ENCODE measurements at regions not wholly inside any gene's neighbourhood (a gene's known extent, or its start where the extent isn't known, plus 50 kb on each side); places are given as distances from the start of the nearest gene placed in this dataset.

- no peak overlapping the region for H3K27ac ChIP-seq (ENCODE audit: low read depth, low read length)
- peaks cover 0 to 3% (median 0%) of the 10 kb centered on the region in 3 donors for H3K9me3 ChIP-seq (ENCODE audit: control insufficient read depth in 3 of 3, low read length in 3 of 3)
- H3K36me3 ChIP-seq (ENCODE audit: control insufficient read depth in 3 of 3, insufficient read depth in 3 of 3, low read length in 3 of 3), result no peaks in the 10 kb centered on the region
- H3K27me3 ChIP-seq (ENCODE audit: control insufficient read depth in 3 of 3, insufficient read depth in 3 of 3, low read length in 3 of 3), result no peaks in the 10 kb centered on the region
- no peak overlapping the region for H3K9ac ChIP-seq (ENCODE audit: low read depth in 1 of 3, low read length in 3 of 3)
- no peaks in the 10 kb centered on the region for H3K4me1 ChIP-seq (ENCODE audit: control insufficient read depth in 3 of 3, insufficient read depth in 3 of 3, low read length in 3 of 3)
- no peak overlapping the region for H3K4me3 ChIP-seq (ENCODE audit: low read length in 3 of 3)
These were observed 97.3 kb upstream of the SFMBT2 start for GRCh38 chr10:7507887-7508726.

- H3K27me3 ChIP-seq (ENCODE audit: control insufficient read depth in 3 of 3, insufficient read depth in 3 of 3, low read length in 3 of 3), result no peaks in the 10 kb centered on the region
- peaks cover 0 to 4% (median 0%) of the 10 kb centered on the region in 3 donors for H3K9me3 ChIP-seq (ENCODE audit: control insufficient read depth in 3 of 3, low read length in 3 of 3)
- H3K9ac ChIP-seq (ENCODE audit: low read depth in 1 of 3, low read length in 3 of 3), result no peak overlapping the region
- no peak overlapping the region for H3K27ac ChIP-seq (ENCODE audit: low read depth, low read length)
- no peak overlapping the region for H3K4me3 ChIP-seq (ENCODE audit: low read length in 3 of 3)
- no peaks in the 10 kb centered on the region for H3K4me1 ChIP-seq (ENCODE audit: control insufficient read depth in 3 of 3, insufficient read depth in 3 of 3, low read length in 3 of 3)
- H3K36me3 ChIP-seq (ENCODE audit: control insufficient read depth in 3 of 3, insufficient read depth in 3 of 3, low read length in 3 of 3), result no peaks in the 10 kb centered on the region
These were observed 95.7 kb upstream of the SFMBT2 start for GRCh38 chr10:7506571-7506970.

GRCh38 chr10:7505196-7505595, 94.4 kb upstream of the SFMBT2 start:
- no peak overlapping the region for H3K9ac ChIP-seq (ENCODE audit: low read depth in 1 of 3, low read length in 3 of 3)
- no peaks in the 10 kb centered on the region for H3K27me3 ChIP-seq (ENCODE audit: control insufficient read depth in 3 of 3, insufficient read depth in 3 of 3, low read length in 3 of 3)
- no peaks in the 10 kb centered on the region for H3K4me1 ChIP-seq (ENCODE audit: control insufficient read depth in 3 of 3, insufficient read depth in 3 of 3, low read length in 3 of 3)
- no peak overlapping the region for H3K27ac ChIP-seq (ENCODE audit: low read depth, low read length)
- H3K36me3 ChIP-seq (ENCODE audit: control insufficient read depth in 3 of 3, insufficient read depth in 3 of 3, low read length in 3 of 3), result no peaks in the 10 kb centered on the region
- peaks cover 0 to 4% (median 0%) of the 10 kb centered on the region in 3 donors for H3K9me3 ChIP-seq (ENCODE audit: control insufficient read depth in 3 of 3, low read length in 3 of 3)
- no peak overlapping the region for H3K4me3 ChIP-seq (ENCODE audit: low read length in 3 of 3)

GRCh38 chr10:7503190-7503589, 92.4 kb upstream of the SFMBT2 start:
- H3K27me3 ChIP-seq (ENCODE audit: control insufficient read depth in 3 of 3, insufficient read depth in 3 of 3, low read length in 3 of 3), result no peaks in the 10 kb centered on the region
- H3K4me1 ChIP-seq (ENCODE audit: control insufficient read depth in 3 of 3, insufficient read depth in 3 of 3, low read length in 3 of 3), result no peaks in the 10 kb centered on the region
- no peak overlapping the region for H3K4me3 ChIP-seq (ENCODE audit: low read length in 3 of 3)
- peaks cover 0 to 4% (median 0%) of the 10 kb centered on the region in 3 donors for H3K9me3 ChIP-seq (ENCODE audit: control insufficient read depth in 3 of 3, low read length in 3 of 3)
- H3K36me3 ChIP-seq (ENCODE audit: control insufficient read depth in 3 of 3, insufficient read depth in 3 of 3, low read length in 3 of 3), result no peaks in the 10 kb centered on the region
- no peak overlapping the region for H3K27ac ChIP-seq (ENCODE audit: low read depth, low read length)
- H3K9ac ChIP-seq (ENCODE audit: low read depth in 1 of 3, low read length in 3 of 3), result no peak overlapping the region

- H3K36me3 ChIP-seq (ENCODE audit: control insufficient read depth in 3 of 3, insufficient read depth in 3 of 3, low read length in 3 of 3), result no peaks in the 10 kb centered on the region
- H3K27ac ChIP-seq (ENCODE audit: low read depth, low read length), result no peak overlapping the region
- no peaks in the 10 kb centered on the region for H3K4me1 ChIP-seq (ENCODE audit: control insufficient read depth in 3 of 3, insufficient read depth in 3 of 3, low read length in 3 of 3)
These were observed 90.3 kb upstream of the SFMBT2 start for GRCh38 chr10:7501157-7501556.

GRCh38 chr10:7498111-7498510, 87.3 kb upstream of the SFMBT2 start:
- H3K9me3 ChIP-seq (ENCODE audit: control insufficient read depth in 3 of 3, low read length in 3 of 3), result peaks cover 0 to under 1% (median 0%) of the 10 kb centered on the region in 3 donors
- H3K4me3 ChIP-seq (ENCODE audit: low read length in 3 of 3), result no peak overlapping the region
- H3K27ac ChIP-seq (ENCODE audit: low read depth, low read length), result no peak overlapping the region
- no peaks in the 10 kb centered on the region for H3K4me1 ChIP-seq (ENCODE audit: control insufficient read depth in 3 of 3, insufficient read depth in 3 of 3, low read length in 3 of 3)
- no peaks in the 10 kb centered on the region for H3K36me3 ChIP-seq (ENCODE audit: control insufficient read depth in 3 of 3, insufficient read depth in 3 of 3, low read length in 3 of 3)
- H3K27me3 ChIP-seq (ENCODE audit: control insufficient read depth in 3 of 3, insufficient read depth in 3 of 3, low read length in 3 of 3), result peaks cover 0 to 4% (median 0%) of the 10 kb centered on the region in 3 donors
- no peak overlapping the region for H3K9ac ChIP-seq (ENCODE audit: low read depth in 1 of 3, low read length in 3 of 3)

More at GRCh38 chr10:7501157-7501556, 90.3 kb upstream of the SFMBT2 start:
- Histone ChIP-seq H3K4me3 (ENCODE audit: low read length in 3 of 3) (no peak overlapping the region), H3K27me3 (ENCODE audit: control insufficient read depth in 3 of 3, insufficient read depth in 3 of 3, low read length in 3 of 3) (no peaks in the 10 kb centered on the region), H3K9me3 (ENCODE audit: control insufficient read depth in 3 of 3, low read length in 3 of 3) (peaks cover 0 to 4% (median 0%) of the 10 kb centered on the region in 3 donors), H3K9ac (ENCODE audit: low read depth in 1 of 3, low read length in 3 of 3) (no peak overlapping the region)

- Histone ChIP-seq H3K27me3 (ENCODE audit: control insufficient read depth in 3 of 3, insufficient read depth in 3 of 3, low read length in 3 of 3) (peaks cover 0 to 4% (median 0%) of the 10 kb centered on the region in 3 donors), H3K4me3 (ENCODE audit: low read length in 3 of 3) (no peak overlapping the region), H3K4me1 (ENCODE audit: control insufficient read depth in 3 of 3, insufficient read depth in 3 of 3, low read length in 3 of 3) (no peaks in the 10 kb centered on the region), H3K36me3 (ENCODE audit: control insufficient read depth in 3 of 3, insufficient read depth in 3 of 3, low read length in 3 of 3) (no peaks in the 10 kb centered on the region), H3K9ac (ENCODE audit: low read depth in 1 of 3, low read length in 3 of 3) (no peak overlapping the region), H3K9me3 (ENCODE audit: control insufficient read depth in 3 of 3, low read length in 3 of 3) (no peaks in the 10 kb centered on the region), H3K27ac (ENCODE audit: low read depth, low read length) (no peak overlapping the region)
These were observed 83.2 kb upstream of the SFMBT2 start for GRCh38 chr10:7493996-7494395.

GRCh38 chr10:7492660-7493046, 81.8 kb upstream of the SFMBT2 start:
- Histone ChIP-seq H3K9ac (ENCODE audit: low read depth in 1 of 3, low read length in 3 of 3) (no peak overlapping the region), H3K4me1 (ENCODE audit: control insufficient read depth in 3 of 3, insufficient read depth in 3 of 3, low read length in 3 of 3) (peaks cover 0 to 5% (median 5%) of the 10 kb centered on the region in 3 donors), H3K4me3 (ENCODE audit: low read length in 3 of 3) (no peak overlapping the region), H3K36me3 (ENCODE audit: control insufficient read depth in 3 of 3, insufficient read depth in 3 of 3, low read length in 3 of 3) (no peaks in the 10 kb centered on the region), H3K9me3 (ENCODE audit: control insufficient read depth in 3 of 3, low read length in 3 of 3) (no peaks in the 10 kb centered on the region), H3K27me3 (ENCODE audit: control insufficient read depth in 3 of 3, insufficient read depth in 3 of 3, low read length in 3 of 3) (peaks cover 0 to 4% (median 0%) of the 10 kb centered on the region in 3 donors), H3K27ac (ENCODE audit: low read depth, low read length) (no peak overlapping the region)

GRCh38 chr10:7491949-7492659, 81.3 kb upstream of the SFMBT2 start:
- H3K9me3 ChIP-seq (ENCODE audit: control insufficient read depth in 3 of 3, low read length in 3 of 3), result no peaks in the 10 kb centered on the region
- H3K9ac ChIP-seq (ENCODE audit: low read depth in 1 of 3, low read length in 3 of 3), result no peak overlapping the region

GRCh38 chr10:7491230-7491629, 80.4 kb upstream of the SFMBT2 start:
- Histone ChIP-seq H3K4me3 (ENCODE audit: low read length in 3 of 3) (no peak overlapping the region), H3K27ac (ENCODE audit: low read depth, low read length) (no peak overlapping the region), H3K27me3 (ENCODE audit: control insufficient read depth in 3 of 3, insufficient read depth in 3 of 3, low read length in 3 of 3) (peaks cover 0 to 4% (median 0%) of the 10 kb centered on the region in 3 donors), H3K9me3 (ENCODE audit: control insufficient read depth in 3 of 3, low read length in 3 of 3) (no peaks in the 10 kb centered on the region), H3K36me3 (ENCODE audit: control insufficient read depth in 3 of 3, insufficient read depth in 3 of 3, low read length in 3 of 3) (no peaks in the 10 kb centered on the region), H3K9ac (ENCODE audit: low read depth in 1 of 3, low read length in 3 of 3) (no peak overlapping the region), H3K4me1 (ENCODE audit: control insufficient read depth in 3 of 3, insufficient read depth in 3 of 3, low read length in 3 of 3) (peaks cover 0 to 5% (median 5%) of the 10 kb centered on the region in 3 donors)

More at GRCh38 chr10:7491949-7492659, 81.3 kb upstream of the SFMBT2 start:
- Histone ChIP-seq H3K27ac (ENCODE audit: low read depth, low read length) (no peak overlapping the region), H3K36me3 (ENCODE audit: control insufficient read depth in 3 of 3, insufficient read depth in 3 of 3, low read length in 3 of 3) (no peaks in the 10 kb centered on the region), H3K4me1 (ENCODE audit: control insufficient read depth in 3 of 3, insufficient read depth in 3 of 3, low read length in 3 of 3) (peaks cover 0 to 5% (median 5%) of the 10 kb centered on the region in 3 donors), H3K4me3 (ENCODE audit: low read length in 3 of 3) (no peak overlapping the region), H3K27me3 (ENCODE audit: control insufficient read depth in 3 of 3, insufficient read depth in 3 of 3, low read length in 3 of 3) (peaks cover 0 to 4% (median 0%) of the 10 kb centered on the region in 3 donors)
